ENCODE measurements at regions not wholly inside any gene's neighbourhood (a gene's known extent, or its start where the extent isn't known, plus 50 kb on each side); places are given as distances from the start of the nearest gene placed in this dataset.
A peak's percentile ranks its signal among the peaks of the same experiment; 100 is the strongest.

DNA sequence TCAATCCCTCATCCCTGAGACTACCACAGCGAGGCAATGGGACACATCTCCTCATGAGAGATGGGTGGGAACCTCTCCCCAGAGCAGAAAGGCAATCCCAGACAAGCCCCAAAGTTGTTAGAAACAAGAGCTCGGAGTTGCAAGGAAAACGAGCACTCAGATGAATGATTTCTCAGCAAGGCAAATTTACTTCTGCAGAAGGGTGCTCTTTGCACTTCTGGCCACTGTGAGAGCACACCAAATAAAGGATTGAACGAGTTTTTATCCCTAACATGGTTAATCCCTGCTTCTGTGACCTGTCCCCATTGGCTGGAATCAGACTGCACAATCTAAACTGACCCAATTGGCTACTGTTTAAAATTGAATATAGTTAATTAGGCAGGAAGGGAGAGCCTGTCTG is 339.1 kb upstream of the POU1F1 start (continued):
- TF ChIP-seq, protein P1, sequence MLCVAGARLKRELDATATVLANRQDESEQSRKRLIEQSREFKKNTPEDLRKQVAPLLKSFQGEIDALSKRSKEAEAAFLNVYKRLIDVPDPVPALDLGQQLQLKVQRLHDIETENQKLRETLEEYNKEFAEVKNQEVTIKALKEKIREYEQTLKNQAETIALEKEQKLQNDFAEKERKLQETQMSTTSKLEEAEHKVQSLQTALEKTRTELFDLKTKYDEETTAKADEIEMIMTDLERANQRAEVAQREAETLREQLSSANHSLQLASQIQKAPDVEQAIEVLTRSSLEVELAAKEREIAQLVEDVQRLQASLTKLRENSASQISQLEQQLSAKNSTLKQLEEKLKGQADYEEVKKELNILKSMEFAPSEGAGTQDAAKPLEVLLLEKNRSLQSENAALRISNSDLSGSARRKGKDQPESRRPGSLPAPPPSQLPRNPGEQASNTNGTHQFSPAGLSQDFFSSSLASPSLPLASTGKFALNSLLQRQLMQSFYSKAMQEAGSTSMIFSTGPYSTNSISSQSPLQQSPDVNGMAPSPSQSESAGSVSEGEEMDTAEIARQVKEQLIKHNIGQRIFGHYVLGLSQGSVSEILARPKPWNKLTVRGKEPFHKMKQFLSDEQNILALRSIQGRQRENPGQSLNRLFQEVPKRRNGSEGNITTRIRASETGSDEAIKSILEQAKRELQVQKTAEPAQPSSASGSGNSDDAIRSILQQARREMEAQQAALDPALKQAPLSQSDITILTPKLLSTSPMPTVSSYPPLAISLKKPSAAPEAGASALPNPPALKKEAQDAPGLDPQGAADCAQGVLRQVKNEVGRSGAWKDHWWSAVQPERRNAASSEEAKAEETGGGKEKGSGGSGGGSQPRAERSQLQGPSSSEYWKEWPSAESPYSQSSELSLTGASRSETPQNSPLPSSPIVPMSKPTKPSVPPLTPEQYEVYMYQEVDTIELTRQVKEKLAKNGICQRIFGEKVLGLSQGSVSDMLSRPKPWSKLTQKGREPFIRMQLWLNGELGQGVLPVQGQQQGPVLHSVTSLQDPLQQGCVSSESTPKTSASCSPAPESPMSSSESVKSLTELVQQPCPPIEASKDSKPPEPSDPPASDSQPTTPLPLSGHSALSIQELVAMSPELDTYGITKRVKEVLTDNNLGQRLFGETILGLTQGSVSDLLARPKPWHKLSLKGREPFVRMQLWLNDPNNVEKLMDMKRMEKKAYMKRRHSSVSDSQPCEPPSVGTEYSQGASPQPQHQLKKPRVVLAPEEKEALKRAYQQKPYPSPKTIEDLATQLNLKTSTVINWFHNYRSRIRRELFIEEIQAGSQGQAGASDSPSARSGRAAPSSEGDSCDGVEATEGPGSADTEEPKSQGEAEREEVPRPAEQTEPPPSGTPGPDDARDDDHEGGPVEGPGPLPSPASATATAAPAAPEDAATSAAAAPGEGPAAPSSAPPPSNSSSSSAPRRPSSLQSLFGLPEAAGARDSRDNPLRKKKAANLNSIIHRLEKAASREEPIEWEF (CRISPR knock-in tag; IDR thresholded peaks at IDR 0.05), result no peak
- TF ChIP-seq MAFG (tag; conservative IDR thresholded peaks at IDR 0.05), result no peak
- no peak for TF ChIP-seq RBM34 (IDR thresholded peaks at IDR 0.05; ENCODE audit: borderline replicate concordance, insufficient read depth, low read length)
- no peak for TF ChIP-seq ZEB2 (IDR thresholded peaks at IDR 0.05)
- TF ChIP-seq, protein P2, sequence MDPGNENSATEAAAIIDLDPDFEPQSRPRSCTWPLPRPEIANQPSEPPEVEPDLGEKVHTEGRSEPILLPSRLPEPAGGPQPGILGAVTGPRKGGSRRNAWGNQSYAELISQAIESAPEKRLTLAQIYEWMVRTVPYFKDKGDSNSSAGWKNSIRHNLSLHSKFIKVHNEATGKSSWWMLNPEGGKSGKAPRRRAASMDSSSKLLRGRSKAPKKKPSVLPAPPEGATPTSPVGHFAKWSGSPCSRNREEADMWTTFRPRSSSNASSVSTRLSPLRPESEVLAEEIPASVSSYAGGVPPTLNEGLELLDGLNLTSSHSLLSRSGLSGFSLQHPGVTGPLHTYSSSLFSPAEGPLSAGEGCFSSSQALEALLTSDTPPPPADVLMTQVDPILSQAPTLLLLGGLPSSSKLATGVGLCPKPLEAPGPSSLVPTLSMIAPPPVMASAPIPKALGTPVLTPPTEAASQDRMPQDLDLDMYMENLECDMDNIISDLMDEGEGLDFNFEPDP (CRISPR knock-in tag; IDR thresholded peaks at IDR 0.05), result no peak
- 0 out of 2 replicates have a peak, but pooled peaks have one; percentile 26 for TF ChIP-seq CBX5 (IDR thresholded peaks at IDR 0.05; ENCODE audit: borderline replicate concordance, low read depth)
- no peak for TF ChIP-seq CC2D1A (IDR thresholded peaks at IDR 0.05)
